GM21825 (cell line): ENCODE measurements at regions not wholly inside any gene's neighbourhood (a gene's known extent, or its start where the extent isn't known, plus 50 kb on each side); places are given as distances from the start of the nearest gene placed in this dataset.
"Not testable (repeated sequence)": the region's sequence is repeated elsewhere in the genome, so short reads cannot be mapped to it uniquely, and the experiment has no call there.

Experiments used
- ATAC-seq: cut with Tn5 transposase; IDR thresholded peaks from one replicate; pipeline ENCODE4 v1.9.1; 2021; ENCODE audit warnings: mild to moderate bottlenecking, moderate library complexity; ENCODE audit not compliant: unreplicated experiment

- ATAC-seq = no peak
These were observed 2326.6 kb upstream of the RAG2 start for GRCh38 chr11:38924644-38925043.

GRCh38 chr11:38900211-38900610, 2302.2 kb upstream of the RAG2 start:
- no peak for ATAC-seq

- not testable (repeated sequence) for ATAC-seq
These were observed 2296.2 kb upstream of the RAG2 start for GRCh38 chr11:38894201-38894600.

- no peak for ATAC-seq
These were observed 2286.3 kb upstream of the RAG2 start for GRCh38 chr11:38884145-38884865.

GRCh38 chr11:38867338-38867737, 2269.3 kb upstream of the RAG2 start:
- no peak for ATAC-seq

- no peak for ATAC-seq
These were observed 2267.9 kb upstream of the RAG2 start for GRCh38 chr11:38865922-38866321.

GRCh38 chr11:38842991-38843390, 2245.0 kb upstream of the RAG2 start:
- no peak for ATAC-seq

GRCh38 chr11:38839071-38839470, 2241.0 kb upstream of the RAG2 start:
- no peak for ATAC-seq

- no peak for ATAC-seq
These were observed 2237.9 kb upstream of the RAG2 start for GRCh38 chr11:38835966-38836365.

GRCh38 chr11:38824573-38824972, 2226.5 kb upstream of the RAG2 start:
- ATAC-seq = no peak

- not testable (repeated sequence) for ATAC-seq
These were observed 2223.8 kb upstream of the RAG2 start for GRCh38 chr11:38821786-38822185.

- no peak for ATAC-seq
These were observed 2221.9 kb upstream of the RAG2 start for GRCh38 chr11:38819981-38820380.

GRCh38 chr11:38818720-38819119, 2220.7 kb upstream of the RAG2 start:
- ATAC-seq = no peak

GRCh38 chr11:38814670-38815069, 2216.6 kb upstream of the RAG2 start:
- no peak for ATAC-seq

GRCh38 chr11:38809521-38809920, 2211.5 kb upstream of the RAG2 start:
- ATAC-seq = no peak

- no peak for ATAC-seq
These were observed 2198.2 kb upstream of the RAG2 start for GRCh38 chr11:38796281-38796680.

- no peak for ATAC-seq
These were observed 2197.0 kb upstream of the RAG2 start for GRCh38 chr11:38795027-38795426.

- no peak for ATAC-seq
These were observed 2193.4 kb upstream of the RAG2 start for GRCh38 chr11:38791346-38791961.

GRCh38 chr11:38788561-38788960, 2190.5 kb upstream of the RAG2 start:
- ATAC-seq = no peak

- no peak for ATAC-seq
These were observed 2186.1 kb upstream of the RAG2 start for GRCh38 chr11:38784164-38784563.

- ATAC-seq = no peak
These were observed 2168.8 kb upstream of the RAG2 start for GRCh38 chr11:38766796-38767195.

GRCh38 chr11:38759394-38759793, 2161.4 kb upstream of the RAG2 start:
- ATAC-seq = no peak

- ATAC-seq = no peak
These were observed 2158.5 kb upstream of the RAG2 start for GRCh38 chr11:38756537-38756936.
